ENCODE measurements at regions not wholly inside any gene's neighbourhood (a gene's known extent, or its start where the extent isn't known, plus 50 kb on each side); places are given as distances from the start of the nearest gene placed in this dataset.

GRCh38 chr15:78691167-78691850 is 50.3 kb upstream of the CHRNB4 start:
- H3K27ac ChIP-seq (ENCODE audit: insufficient read depth, low read depth, low read length) = no peak overlapping the region
- H3K4me3 ChIP-seq (replicated peaks in 1 of 3; ENCODE audit: insufficient read depth in 1 of 3, low read depth in 1 of 3, low read length in 3 of 3) = no peak overlapping the region
- peak; percentile 40 for FAIRE-seq
- no peaks in the 10 kb centered on the region for H4K20me1 ChIP-seq (replicated peaks; ENCODE audit: control insufficient read depth, extremely low read depth, insufficient read depth, low read length)
- no peaks in the 10 kb centered on the region for H3K9me1 ChIP-seq (replicated peaks; ENCODE audit: control insufficient read depth, extremely low read depth, insufficient read depth, low read length)
- intact Hi-C loops (cut with micrococcal nuclease) = no loop called here
- peak; percentile 18 for DNase-seq (ENCODE audit: low read depth, low spot score)
- H2AFZ ChIP-seq (ENCODE audit: low read depth, low read length) = no peak overlapping the region
- TF ChIP-seq POLR2A (IDR thresholded peaks at IDR 0.05; ENCODE audit: low read depth, low read length) (no peak), MAX (IDR thresholded peaks at IDR 0.05; ENCODE audit: insufficient read depth, insufficient read length) (no peak)
- CTCF ChIA-PET = interaction anchor here (0.7 to 1.6 kb wide), 2 partner anchors 16 to 19 kb away, joined by 3 to 6 read pairs; no protein-coding TSS in a partner anchor
- no TSS peak for BruUV-seq (replicated peaks)
- H3K79me2 ChIP-seq (ENCODE audit: control insufficient read depth, insufficient read depth, low read length) = no peaks in the 10 kb centered on the region
- H3K36me3 ChIP-seq (ENCODE audit: control insufficient read depth in 2 of 2, extremely low read depth in 1 of 2, insufficient read depth in 2 of 2, low read length in 2 of 2) = no peaks in the 10 kb centered on the region
- no peaks in the 10 kb centered on the region for H3K9me3 ChIP-seq (replicated peaks; ENCODE audit: control insufficient read depth, insufficient read depth, low read length)
- H3K4me1 ChIP-seq (ENCODE audit: control insufficient read depth, extremely low read depth, insufficient read depth, low read length) = no peaks in the 10 kb centered on the region
- no peak overlapping the region for H3K9ac ChIP-seq (replicated peaks; ENCODE audit: extremely low read depth, insufficient read depth, low read length)
- peaks cover 0 to 10% of the 10 kb centered on the region in 2 experiments for H3K27me3 ChIP-seq (ENCODE audit: control insufficient read depth in 2 of 2, insufficient read depth in 2 of 2, low read length in 2 of 2)
- POLR2A ChIA-PET = no interaction called here
- no peak overlapping the region for H3K4me2 ChIP-seq (ENCODE audit: insufficient read depth, low read length)
- dilution Hi-C loops (cut with MboI; ENCODE audit: extremely low pct_ligation_motif_present, low sequenced_read_pairs) = no loop called here

Measured in endothelial cell of umbilical vein (primary cell).